ENCODE measurements at regions not wholly inside any gene's neighbourhood (a gene's known extent, or its start where the extent isn't known, plus 50 kb on each side); places are given as distances from the start of the nearest gene placed in this dataset.

GRCh38 chr15:24901409-24901808 lies 53.4 kb upstream of the SNRPN start:
- H3K4me3 Mint-ChIP-seq = no peak overlapping the region
- H3K9me3 Mint-ChIP-seq = peaks cover 8 to 14% of the 10 kb centered on the region in 2 donors
- ATAC-seq (replicated peaks) (no peak), DNase-seq (no peak)
- no peaks in the 10 kb centered on the region for H3K27me3 Mint-ChIP-seq
- no peak overlapping the region for H3K27ac Mint-ChIP-seq
- no peaks in the 10 kb centered on the region for H3K4me1 Mint-ChIP-seq (ENCODE audit: low read depth in 2 of 2)
- H3K36me3 Mint-ChIP-seq (ENCODE audit: insufficient read depth) = no peaks in the 10 kb centered on the region
